ENCODE measurements at regions not wholly inside any gene's neighbourhood (a gene's known extent, or its start where the extent isn't known, plus 50 kb on each side); places are given as distances from the start of the nearest gene placed in this dataset.

- TF ChIP-seq KDM1A (IDR thresholded peaks at IDR 0.05; ENCODE audit: low read depth) (no peak), RARB (CRISPR knock-in tag; IDR thresholded peaks at IDR 0.05) (no peak), EHF (CRISPR knock-in tag; IDR thresholded peaks at IDR 0.05) (no peak), HEYL (CRISPR knock-in tag; IDR thresholded peaks at IDR 0.05) (no peak)
Observed at GRCh38 chr6:93678841-93679454, 259.6 kb upstream of the EPHA7 start (continued).

GRCh38 chr6:93677264-93677965 is 258.1 kb upstream of the EPHA7 start:
- Histone ChIP-seq H3K27ac (no peak overlapping the region), H3K9me3 (no peaks in the 10 kb centered on the region), H3K4me3 (no peak overlapping the region), H3K4me1 (no peaks in the 10 kb centered on the region), H3K4me2 (no peak overlapping the region)
- FAIRE-seq (no peak), DNase-seq (ENCODE audit: low read depth in 1 of 2, low spot score in 1 of 2) (no peak), ATAC-seq (no peak)
- CTCF ChIA-PET, result no interaction called here
- TF ChIP-seq HMGXB4 (CRISPR knock-in tag; IDR thresholded peaks at IDR 0.05; ENCODE audit: borderline replicate concordance) (no peak), TFCP2L1 (CRISPR knock-in tag; IDR thresholded peaks at IDR 0.05) (no peak), CHD4 (IDR thresholded peaks at IDR 0.05; ENCODE audit: borderline replicate concordance) (no peak), HOXB13 (CRISPR knock-in tag; IDR thresholded peaks at IDR 0.05; ENCODE audit: low read depth) (no peak), JUN (IDR thresholded peaks at IDR 0.05) (no peak)
- POLR2A ChIA-PET, result no interaction called here
- WGBS (ENCODE audit: missing lambda C conversion rate), result 12% methylated on average over 4 of the region's 4 CpGs

- CTCF ChIA-PET, result no interaction called here
- TF ChIP-seq REST (IDR thresholded peaks at IDR 0.05), result no peak
- 17% methylated on average over 1 of the region's 1 CpG for WGBS (ENCODE audit: missing lambda C conversion rate)
- ATAC-seq, result no peak
- Histone ChIP-seq H3K4me3 (no peak overlapping the region), H3K4me1 (no peaks in the 10 kb centered on the region), H3K27ac (no peak overlapping the region), H3K9me3 (no peaks in the 10 kb centered on the region), H3K4me2 (no peak overlapping the region)
- no peak for DNase-seq (ENCODE audit: low read depth in 1 of 2, low spot score in 1 of 2)
- POLR2A ChIA-PET, result no interaction called here
- FAIRE-seq, result no peak
Observed at GRCh38 chr6:93676581-93676980, 257.2 kb upstream of the EPHA7 start.

GRCh38 chr6:93675856-93676417 is 256.6 kb upstream of the EPHA7 start:
- no peak overlapping the region for H3K4me2 ChIP-seq
- no peak overlapping the region for H3K27ac ChIP-seq
- ATAC-seq, result no peak
- H3K4me1 ChIP-seq, result no peaks in the 10 kb centered on the region
- POLR2A ChIA-PET, result no interaction called here
- 12% methylated on average over 1 of the region's 1 CpG for WGBS (ENCODE audit: missing lambda C conversion rate)
- TF ChIP-seq SREBF2 (IDR thresholded peaks at IDR 0.05), result no peak
- TF ChIP-seq CTCF (IDR thresholded peaks at IDR 0.05), result no peak
- TF ChIP-seq MAFK (IDR thresholded peaks at IDR 0.05; ENCODE audit: partially characterized antibody), result no peak
- no peak for TF ChIP-seq CHD2 (IDR thresholded peaks at IDR 0.05; ENCODE audit: low read length, partially characterized antibody)
- no peak for TF ChIP-seq ESRRA (IDR thresholded peaks at IDR 0.05; ENCODE audit: borderline replicate concordance, low read length)
- no peak for TF ChIP-seq HEYL (CRISPR knock-in tag; IDR thresholded peaks at IDR 0.05)
- no peak for TF ChIP-seq RAD21 (conservative IDR thresholded peaks at IDR 0.05 in 1 of 2, IDR thresholded peaks at IDR 0.05 in 1 of 2)
- no peak for TF ChIP-seq SMC3 (IDR thresholded peaks at IDR 0.05)
- no peak for TF ChIP-seq ZSCAN20 (CRISPR knock-in tag; IDR thresholded peaks at IDR 0.05)
- TF ChIP-seq MAZ (IDR thresholded peaks at IDR 0.05; ENCODE audit: borderline replicate concordance, low read depth, low read length), result no peak
- TF ChIP-seq FOSB (CRISPR knock-in tag; IDR thresholded peaks at IDR 0.05), result no peak
- TF ChIP-seq CEBPB (IDR thresholded peaks at IDR 0.05), result no peak
- no peak for TF ChIP-seq EHMT2 (IDR thresholded peaks at IDR 0.05; ENCODE audit: low read depth)
- DNase-seq (ENCODE audit: low read depth in 1 of 2, low spot score in 1 of 2), result no peak
- no peak for FAIRE-seq
- no peak overlapping the region for H3K4me3 ChIP-seq
- CTCF ChIA-PET, result no interaction called here
- H3K9me3 ChIP-seq, result no peaks in the 10 kb centered on the region

Measured in A549 (cell line).